IMR-90 (cell line): ENCODE measurements at regions not wholly inside any gene's neighbourhood (a gene's known extent, or its start where the extent isn't known, plus 50 kb on each side); places are given as distances from the start of the nearest gene placed in this dataset.

Experiments used
- ATAC-seq: fragments of 200-7000 bp; cut with Tn5 transposase; 2 replicates; pipeline ENCODE4 v1.9.1; 2020; ENCODE audit warnings: low read depth, mild to moderate bottlenecking, moderate library complexity
- BruUV-seq: library from RNA; stranded (reverse); fragments of 400-500 nt; replicated peaks from 2 replicates; lab custom pipeline; 2021; lab: Mats Ljungman, UMichigan
- CTCF ChIA-PET: fragments of 300-600 bp; formaldehyde crosslinking; extraction: SDS; loops from one replicate; lab custom pipeline; 2021; ENCODE audit warnings: antibody characterized with exemption; lab: Yijun Ruan, JAX
- POLR2A ChIA-PET: fragments of 300-600 bp; sonication (Branson Sonifier 250); formaldehyde crosslinking; loops from one replicate; lab custom pipeline; 2022; ENCODE audit warnings: antibody characterized with exemption; ENCODE audit not compliant: unreplicated experiment; lab: Charles Lee
- DNase-seq: peaks from one replicate; pipeline ENCODE4 v3.0.0; 2013
- H2AFZ ChIP-seq: replicated peaks from 2 replicates; pipeline ENCODE3; 2013; ENCODE audit warnings: low read length, mild to moderate bottlenecking; ENCODE audit not compliant: poor library complexity
- H2AK5ac ChIP-seq: 2 replicates; pipeline ENCODE4 v1.6.1; 2013; ENCODE audit warnings: low read depth, low read length, inconsistent platforms
- H2AK9ac ChIP-seq: replicated peaks from 2 replicates; pipeline ENCODE3; 2013; ENCODE audit warnings: mild to moderate bottlenecking, low read depth, low read length, moderate library complexity; ENCODE audit not compliant: poor library complexity
- H2BK120ac ChIP-seq: 2 replicates; pipeline ENCODE4 v1.6.1; 2013; ENCODE audit warnings: low read depth, low read length, inconsistent platforms
- H2BK15ac ChIP-seq: 3 replicates; pipeline ENCODE4 v1.6.1; 2013; ENCODE audit warnings: low read depth, low read length, inconsistent platforms
- H2BK20ac ChIP-seq: 2 replicates; pipeline ENCODE4 v1.6.1; 2013; ENCODE audit warnings: low read depth, mild to moderate bottlenecking, inconsistent platforms, low read length, moderate library complexity
- H2BK5ac ChIP-seq: 2 replicates; pipeline ENCODE4 v1.6.1; 2013; ENCODE audit warnings: mild to moderate bottlenecking, low read depth, low read length, inconsistent platforms; ENCODE audit not compliant: poor library complexity, severe bottlenecking
- H3K14ac ChIP-seq: replicated peaks from 2 replicates; pipeline ENCODE4 v1.6.1; 2013; ENCODE audit warnings: low read depth, low read length, inconsistent platforms
- H3K18ac ChIP-seq: 2 replicates; pipeline ENCODE4 v1.6.1; 2013; ENCODE audit warnings: low read depth, low read length, control low read depth
- H3K23ac ChIP-seq: 2 replicates; pipeline ENCODE4 v1.6.1; 2013; ENCODE audit warnings: low read depth, low read length, inconsistent platforms
- H3K27ac ChIP-seq: 2 replicates; pipeline ENCODE4 v1.5.1; 2013; ENCODE audit warnings: mild to moderate bottlenecking, control low read depth, low read length; ENCODE audit not compliant: insufficient read depth
- H3K27me3 ChIP-seq: 2 replicates; pipeline ENCODE4 v1.6.1; 2013; ENCODE audit warnings: low read length; ENCODE audit not compliant: control insufficient read depth, insufficient read depth
- H3K36me3 ChIP-seq: 2 replicates; pipeline ENCODE4 v1.6.1; 2013; ENCODE audit warnings: low read length, mixed read lengths; ENCODE audit not compliant: control insufficient read depth, insufficient read depth
- H3K4ac ChIP-seq: 2 replicates; pipeline ENCODE4 v1.6.1; 2013; ENCODE audit warnings: low read depth, low read length, inconsistent platforms
- H3K4me1 ChIP-seq: 2 replicates; pipeline ENCODE4 v1.6.1; 2013; ENCODE audit warnings: low read length, mixed read lengths; ENCODE audit not compliant: control insufficient read depth, insufficient read depth
- H3K4me2 ChIP-seq: 2 replicates; pipeline ENCODE4 v1.6.1; 2013; ENCODE audit warnings: low read depth, mild to moderate bottlenecking, control low read depth, low read length, moderate library complexity
- H3K4me3 ChIP-seq: 2 replicates; pipeline ENCODE4 v1.5.1; 2013; ENCODE audit warnings: low read depth, mild to moderate bottlenecking, control low read depth, low read length, moderate library complexity; ENCODE audit not compliant: insufficient read depth
- H3K56ac ChIP-seq: 2 replicates; pipeline ENCODE4 v1.6.1; 2013; ENCODE audit warnings: low read length, inconsistent platforms; ENCODE audit not compliant: insufficient read depth; ENCODE audit errors: extremely low read depth
- H3K79me1 ChIP-seq, 2 experiments: 2 replicates each; pipeline ENCODE4 v1.6.1; 2013; ENCODE audit warnings: low read length in 2 of 2, inconsistent platforms in 1 of 2, low read depth in 1 of 2
- H3K9ac ChIP-seq: 2 replicates; pipeline ENCODE4 v1.6.1; 2013; ENCODE audit warnings: low read depth, low read length, control low read depth
- H3K9me1 ChIP-seq: 2 replicates; pipeline ENCODE4 v1.6.1; 2013; ENCODE audit warnings: low read length, inconsistent platforms; ENCODE audit not compliant: insufficient read depth
- H3K9me3 ChIP-seq: 2 replicates; pipeline ENCODE4 v1.6.1; 2013; ENCODE audit warnings: low read length; ENCODE audit not compliant: control insufficient read depth, insufficient read depth
- H4K20me1 ChIP-seq: 2 replicates; pipeline ENCODE4 v1.6.1; 2013; ENCODE audit warnings: low read length, inconsistent platforms; ENCODE audit not compliant: insufficient read depth
- H4K5ac ChIP-seq: 2 replicates; pipeline ENCODE4 v1.6.1; 2013; ENCODE audit warnings: mild to moderate bottlenecking, low read depth, low read length, control low read depth
- H4K8ac ChIP-seq, 2 experiments: 2 replicates each; pipeline ENCODE4 v1.6.1; 2013; ENCODE audit warnings: low read depth in 2 of 2, low read length in 2 of 2, control low read depth in 1 of 2, inconsistent platforms in 1 of 2
- H4K91ac ChIP-seq: 2 replicates; pipeline ENCODE4 v1.6.1; 2013; ENCODE audit warnings: low read depth, low read length, inconsistent platforms; ENCODE audit not compliant: insufficient read depth
- BHLHE40 ChIP-seq: fragments of 150-350 bp; IDR thresholded peaks from 2 replicates; pipeline ENCODE4 v1.6.1; 2016; ENCODE audit warnings: mild to moderate bottlenecking, low read depth, low read length
- CEBPB ChIP-seq: IDR thresholded peaks from 2 replicates; pipeline ENCODE4 v1.6.1; 2012; ENCODE audit warnings: low read depth, low read length, improper control_type of control experiment
- CHD1 ChIP-seq: IDR thresholded peaks from 2 replicates; pipeline ENCODE4 v1.6.1; 2012; ENCODE audit warnings: low read depth, low read length, improper control_type of control experiment
- CTCF ChIP-seq: conservative IDR thresholded peaks from 2 replicates; pipeline ENCODE4 v1.5.1; 2012; ENCODE audit warnings: mild to moderate bottlenecking, low read depth, low read length, improper control_type of control experiment
- FOS ChIP-seq: fragments of 150-350 bp; IDR thresholded peaks from 2 replicates; pipeline ENCODE4 v1.6.1; 2016; ENCODE audit warnings: low read depth, low read length
- MAFK ChIP-seq: IDR thresholded peaks from 2 replicates; pipeline ENCODE4 v1.6.1; 2012; ENCODE audit warnings: low read depth, low read length, improper control_type of control experiment
- MAZ ChIP-seq: IDR thresholded peaks from 2 replicates; pipeline ENCODE4 v1.6.1; 2012; ENCODE audit warnings: low read depth, mild to moderate bottlenecking, low read length, improper control_type of control experiment, moderate library complexity, borderline replicate concordance
- MXI1 ChIP-seq: IDR thresholded peaks from 2 replicates; pipeline ENCODE4 v1.6.1; 2012; ENCODE audit warnings: low read depth, mild to moderate bottlenecking, low read length, moderate library complexity, borderline replicate concordance
- NFE2L2 ChIP-seq: fragments of 150-350 bp; IDR thresholded peaks from 2 replicates; pipeline ENCODE4 v1.6.1; 2016; ENCODE audit warnings: low read depth, mild to moderate bottlenecking, low read length
- POLR2A ChIP-seq: IDR thresholded peaks from 2 replicates; pipeline ENCODE4 v1.6.1; 2012; ENCODE audit warnings: mild to moderate bottlenecking, low read depth, low read length
- RAD21 ChIP-seq: IDR thresholded peaks from 2 replicates; pipeline ENCODE4 v1.6.1; 2012; ENCODE audit warnings: low read length, improper control_type of control experiment
- RCOR1 ChIP-seq: IDR thresholded peaks from 2 replicates; pipeline ENCODE4 v1.6.1; 2012; ENCODE audit warnings: mild to moderate bottlenecking, low read length, improper control_type of control experiment; ENCODE audit not compliant: insufficient replicate concordance
- RFX5 ChIP-seq: IDR thresholded peaks from 2 replicates; pipeline ENCODE4 v1.8.0; 2012; ENCODE audit warnings: low read depth, mild to moderate bottlenecking, low read length, moderate library complexity
- SMC3 ChIP-seq: fragments of 150-350 bp; IDR thresholded peaks from 2 replicates; pipeline ENCODE4 v1.6.1; 2016; ENCODE audit warnings: low read depth, mild to moderate bottlenecking, antibody characterized with exemption, low read length, moderate library complexity
- WGBS, 2 experiments: methylation state at CpG; one replicate each; pipeline versions ENCODE4 v1.1.5 to v1.1.7; 2013; ENCODE audit warnings: missing lambda C conversion rate in 2 of 2; ENCODE audit not compliant: insufficient read length in 1 of 2; ENCODE audit errors: extremely low coverage in 2 of 2; 5-methylcytosine and 5-hydroxymethylcytosine counted together
- dilution Hi-C: fragments of 300-500 bp; cut with HindIII; formaldehyde crosslinking; loops from one replicate; pipeline ENCODE4 v1.14.3; 2018; ENCODE audit warnings: low sequenced_read_pairs; ENCODE audit not compliant: unreplicated experiment
- in situ Hi-C: fragments of 300-500 bp; cut with MboI; formaldehyde crosslinking; loops from 3 replicates; pipeline ENCODE4 v1.14.3; 2019; ENCODE audit warnings: low sequenced_read_pairs, inconsistent platforms, mixed read lengths
- intact Hi-C: fragments of 100-400 bp; cut with micrococcal nuclease; formaldehyde crosslinking; loops from 2 replicates; pipeline ENCODE4 v1.10.0; 2022
- TF ChIP-seq, protein P1 (sequence below): fragments of 150-350 bp; IDR thresholded peaks from 2 replicates; pipeline ENCODE4 v1.6.1; 2016; ENCODE audit warnings: low read depth, mild to moderate bottlenecking, low read length, moderate library complexity, borderline replicate concordance
- TF ChIP-seq, protein P2 (sequence below): fragments of 150-350 bp; IDR thresholded peaks from 2 replicates; pipeline ENCODE4 v1.6.1; 2017; ENCODE audit warnings: mild to moderate bottlenecking, antibody characterized with exemption, low read length, low read depth

DNA sequence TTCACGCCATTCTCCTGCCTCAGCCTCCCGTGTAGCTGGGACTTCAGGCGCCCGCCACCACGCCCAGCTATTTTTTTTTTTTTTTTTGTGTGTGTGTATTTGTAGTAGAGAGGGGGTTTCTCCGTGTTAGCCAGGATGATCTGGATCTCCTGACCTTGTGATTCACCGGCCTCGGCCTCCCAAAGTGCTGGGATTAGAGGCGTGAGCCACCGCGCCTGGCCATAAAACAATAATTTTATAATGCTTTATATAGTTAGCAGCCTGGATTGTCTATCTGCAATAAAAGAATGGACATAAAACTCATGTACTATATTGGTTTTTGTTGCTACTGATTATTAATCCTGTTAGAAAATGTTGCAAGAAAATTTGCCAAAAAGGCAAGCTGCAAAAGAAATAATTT is 195.9 kb upstream of the BANK1 start:
- Histone ChIP-seq H2BK120ac (no peak overlapping the region), H2BK20ac (no peak overlapping the region), H3K14ac (no peak overlapping the region), H3K4me3 (no peak overlapping the region), H3K56ac (no peak overlapping the region), H3K18ac (no peak overlapping the region), H2AK5ac (no peak overlapping the region), H4K91ac (no peak overlapping the region), H2BK15ac (no peak overlapping the region), H3K9me1 (no peaks in the 10 kb centered on the region), H3K9me3 (no peaks in the 10 kb centered on the region), H4K5ac (no peak overlapping the region), H3K4me1 (no peaks in the 10 kb centered on the region), H3K36me3 (no peaks in the 10 kb centered on the region), H3K27ac (no peak overlapping the region), H3K79me1 (no peaks in the 10 kb centered on the region), H3K23ac (no peak overlapping the region), H2AFZ (no peak overlapping the region), H3K27me3 (no peaks in the 10 kb centered on the region), H4K8ac (no peak overlapping the region), H3K9ac (no peak overlapping the region), H2AK9ac (no peak overlapping the region), H4K20me1 (no peaks in the 10 kb centered on the region), H2BK5ac (no peak overlapping the region), H3K4me2 (no peak overlapping the region), H3K4ac (no peak overlapping the region)
- dilution Hi-C loops: no loop called here
- ATAC-seq: no peak
- no CpG with 5 or more reads among the region's 11 CpGs for WGBS, 2 experiments
- DNase-seq: no peak
- TF ChIP-seq MAZ (no peak), NFE2L2 (no peak), RAD21 (no peak), RCOR1 (no peak), RFX5 (no peak), MAFK (no peak), CHD1 (no peak), BHLHE40 (no peak), CTCF (no peak), SMC3 (no peak), MXI1 (no peak), POLR2A (no peak), CEBPB (no peak), FOS (no peak)
- TF ChIP-seq, protein P1, sequence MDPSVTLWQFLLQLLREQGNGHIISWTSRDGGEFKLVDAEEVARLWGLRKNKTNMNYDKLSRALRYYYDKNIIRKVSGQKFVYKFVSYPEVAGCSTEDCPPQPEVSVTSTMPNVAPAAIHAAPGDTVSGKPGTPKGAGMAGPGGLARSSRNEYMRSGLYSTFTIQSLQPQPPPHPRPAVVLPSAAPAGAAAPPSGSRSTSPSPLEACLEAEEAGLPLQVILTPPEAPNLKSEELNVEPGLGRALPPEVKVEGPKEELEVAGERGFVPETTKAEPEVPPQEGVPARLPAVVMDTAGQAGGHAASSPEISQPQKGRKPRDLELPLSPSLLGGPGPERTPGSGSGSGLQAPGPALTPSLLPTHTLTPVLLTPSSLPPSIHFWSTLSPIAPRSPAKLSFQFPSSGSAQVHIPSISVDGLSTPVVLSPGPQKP: no peak
- TF ChIP-seq, protein P2, sequence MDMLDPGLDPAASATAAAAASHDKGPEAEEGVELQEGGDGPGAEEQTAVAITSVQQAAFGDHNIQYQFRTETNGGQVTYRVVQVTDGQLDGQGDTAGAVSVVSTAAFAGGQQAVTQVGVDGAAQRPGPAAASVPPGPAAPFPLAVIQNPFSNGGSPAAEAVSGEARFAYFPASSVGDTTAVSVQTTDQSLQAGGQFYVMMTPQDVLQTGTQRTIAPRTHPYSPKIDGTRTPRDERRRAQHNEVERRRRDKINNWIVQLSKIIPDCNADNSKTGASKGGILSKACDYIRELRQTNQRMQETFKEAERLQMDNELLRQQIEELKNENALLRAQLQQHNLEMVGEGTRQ: no peak
- intact Hi-C loops: loop anchor here (1.0 kb wide), 1 partner anchor 31 kb away; no protein-coding TSS in a partner anchor
- BruUV-seq: no TSS peak
- ChIA-PET CTCF (interaction anchor here (0.8 kb wide), 1 partner anchor 558 kb away, joined by 3 read pairs; no protein-coding TSS in a partner anchor), POLR2A (no interaction called here)
- in situ Hi-C loops: no loop called here
